GM18502 (cell line): ENCODE measurements at regions not wholly inside any gene's neighbourhood (a gene's known extent, or its start where the extent isn't known, plus 50 kb on each side); places are given as distances from the start of the nearest gene placed in this dataset.

Source experiments
- ATAC-seq: cut with Tn5 transposase; IDR thresholded peaks from one replicate; pipeline ENCODE4 v1.9.1; 2021; ENCODE audit warnings: mild to moderate bottlenecking; ENCODE audit not compliant: unreplicated experiment, poor library complexity

DNA sequence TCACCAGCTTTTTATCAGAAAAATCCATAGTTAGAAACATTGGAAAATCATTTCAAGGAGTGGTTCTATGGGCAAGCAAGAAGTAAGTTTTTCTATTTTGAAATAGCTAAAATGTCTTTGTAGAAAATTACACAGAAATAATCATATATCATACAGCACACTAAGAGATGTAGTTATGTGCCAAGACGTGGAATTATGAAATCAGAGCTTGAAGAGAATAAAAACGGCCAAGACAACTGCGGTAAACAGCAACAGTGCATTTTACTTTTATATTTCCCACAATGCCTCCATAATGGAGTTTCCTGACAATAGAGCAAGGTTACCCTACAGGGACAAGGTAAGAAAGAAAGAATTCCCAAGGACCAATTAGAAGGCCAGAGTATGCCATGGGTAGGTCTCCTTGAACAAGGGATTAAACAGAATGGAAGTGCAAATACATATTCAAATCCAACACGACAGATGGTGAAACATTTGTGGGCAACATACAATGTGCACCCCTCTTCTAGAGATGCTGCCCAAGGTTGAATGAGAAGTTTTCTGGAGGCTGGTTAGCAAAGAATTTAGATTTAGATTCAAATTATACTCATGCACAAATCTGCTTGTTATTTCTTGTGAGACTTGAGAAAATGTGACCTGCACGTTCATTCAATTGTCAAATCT lies 76.1 kb upstream of the BTG1 start:
- no peak for ATAC-seq

DNA sequence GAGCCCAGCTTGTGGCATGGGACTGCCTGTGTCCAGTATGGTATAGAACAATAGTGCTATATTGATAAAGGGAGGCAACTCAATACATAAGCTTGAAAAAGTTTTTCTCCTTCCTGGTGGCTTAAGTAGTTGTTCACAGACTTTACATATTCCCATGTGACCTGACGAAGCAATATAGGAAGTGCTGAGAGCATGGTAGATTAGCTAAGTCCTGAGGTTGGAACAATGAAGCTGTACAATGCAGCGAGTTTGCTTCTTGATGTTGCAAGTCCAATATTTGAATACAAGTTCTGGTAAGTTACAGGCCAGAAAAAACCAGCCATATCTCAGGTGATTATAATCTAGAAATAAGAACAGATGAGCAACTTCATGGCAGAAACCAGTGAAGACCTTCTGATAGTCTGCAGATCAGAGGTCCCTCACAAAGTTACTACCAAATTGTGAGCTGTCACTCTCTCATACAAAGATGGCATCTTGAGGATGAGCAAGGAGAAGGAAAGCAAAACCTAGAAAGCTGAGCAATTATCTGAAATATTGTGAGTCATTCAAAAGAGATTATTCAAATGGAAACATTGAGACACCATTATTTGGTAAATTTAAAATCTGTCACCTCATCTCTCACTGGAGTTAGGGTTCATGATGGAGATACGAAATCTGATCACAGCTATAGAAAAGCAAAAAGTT lies 72.9 kb upstream of the BTG1 start:
- no peak for ATAC-seq

DNA sequence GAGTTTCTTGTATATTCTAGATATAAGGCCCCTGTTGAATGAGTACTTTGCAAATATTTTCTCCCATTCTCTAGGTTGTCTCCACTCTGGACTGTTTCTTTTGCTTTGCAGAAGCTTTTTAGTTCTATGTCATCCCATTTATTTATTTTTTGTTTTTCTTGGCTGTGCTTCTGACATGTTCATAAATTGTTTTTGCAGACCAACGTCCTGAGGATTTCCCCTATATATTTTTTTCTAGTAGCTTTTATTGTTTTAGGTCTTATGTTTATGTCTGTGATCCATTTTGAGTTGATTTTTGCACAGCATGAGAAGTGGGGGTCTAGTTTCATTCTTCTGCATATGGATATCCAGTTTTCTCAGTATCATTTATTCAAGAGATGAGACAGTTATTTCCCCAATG lies 70.4 kb upstream of the BTG1 start:
- no peak for ATAC-seq

DNA sequence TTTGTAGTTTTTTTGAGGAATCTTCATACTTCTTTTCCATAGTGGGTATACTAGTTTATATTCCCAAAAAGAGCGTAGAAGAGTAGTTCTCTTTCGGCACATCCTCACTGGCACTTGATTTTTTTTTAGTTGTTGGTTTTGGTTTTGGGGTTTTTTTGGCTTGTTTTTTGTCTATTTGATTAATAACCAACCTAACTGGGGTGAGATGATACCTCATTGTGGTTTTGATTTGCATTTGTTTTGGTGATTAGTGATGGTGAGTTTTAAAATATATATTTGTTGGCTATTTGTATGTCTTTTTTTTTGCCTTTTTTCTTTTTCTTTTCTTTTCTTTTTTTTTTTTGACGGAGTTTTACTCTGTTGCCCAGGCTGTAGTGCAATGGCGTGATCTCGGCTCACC lies 69.7 kb upstream of the BTG1 start:
- no peak for ATAC-seq

DNA sequence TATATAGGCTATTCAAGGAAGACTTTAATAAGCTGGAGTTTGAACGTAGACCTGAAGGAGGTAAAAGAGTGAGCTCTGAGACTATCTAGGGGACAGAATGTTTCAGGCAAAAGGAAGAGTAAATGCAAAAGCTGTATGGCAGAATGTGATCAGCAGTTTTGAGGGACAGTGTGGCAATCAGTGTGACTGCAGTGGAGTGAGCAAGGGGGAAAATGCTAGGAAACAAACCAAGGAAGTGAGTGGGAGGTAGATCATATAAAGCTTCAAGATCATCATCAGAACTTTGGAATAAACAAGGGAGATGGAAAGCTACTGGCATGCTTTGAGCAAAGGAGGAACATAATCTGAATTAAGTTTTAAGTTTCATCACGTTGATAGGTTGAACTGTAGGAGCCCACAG lies 67.5 kb upstream of the BTG1 start:
- ATAC-seq, result no peak

DNA sequence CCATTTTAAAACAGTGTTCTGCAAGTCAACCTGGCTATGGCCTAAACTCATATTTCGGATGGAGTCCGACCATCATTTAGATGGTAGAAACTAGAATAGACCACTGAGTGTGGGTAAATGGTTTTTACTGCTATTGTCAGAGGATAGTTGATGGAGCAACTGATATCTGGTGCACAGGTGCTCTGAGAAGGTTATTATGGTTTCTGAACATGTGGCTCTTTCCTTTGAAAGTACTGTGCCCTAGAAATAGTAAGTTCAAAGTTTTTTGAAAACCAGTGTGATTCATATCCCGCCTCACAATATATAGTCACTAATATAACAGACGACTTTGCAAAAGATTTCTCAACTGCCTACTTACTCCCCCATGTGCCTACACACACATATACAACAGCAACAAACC lies 64.4 kb upstream of the BTG1 start:
- ATAC-seq, result peak; percentile 69

DNA sequence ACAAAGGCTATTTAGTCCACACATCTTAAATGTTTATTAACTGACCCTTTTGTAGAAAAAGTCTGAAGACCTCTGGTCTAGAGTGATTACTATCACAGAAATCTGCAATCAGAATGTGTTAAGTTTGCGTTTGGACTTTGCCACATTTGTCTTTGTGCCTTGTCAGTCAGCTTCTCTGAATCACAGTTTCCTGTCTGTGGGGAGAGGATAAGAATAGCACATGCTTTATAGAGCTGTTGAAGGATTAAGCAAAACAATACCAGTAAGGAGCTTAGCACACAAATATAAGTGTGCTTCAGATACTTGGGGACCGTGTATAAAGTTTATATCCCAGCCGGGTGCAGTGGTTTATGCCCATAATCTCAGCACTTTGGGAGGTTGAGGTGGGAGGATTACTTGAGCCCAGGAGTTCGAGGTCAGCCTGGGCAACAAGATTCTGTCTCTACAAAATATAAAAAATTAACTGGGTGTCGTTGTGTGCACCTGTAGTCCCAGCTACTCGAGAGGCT lies 63.0 kb upstream of the BTG1 start:
- ATAC-seq, result peak; percentile 71

DNA sequence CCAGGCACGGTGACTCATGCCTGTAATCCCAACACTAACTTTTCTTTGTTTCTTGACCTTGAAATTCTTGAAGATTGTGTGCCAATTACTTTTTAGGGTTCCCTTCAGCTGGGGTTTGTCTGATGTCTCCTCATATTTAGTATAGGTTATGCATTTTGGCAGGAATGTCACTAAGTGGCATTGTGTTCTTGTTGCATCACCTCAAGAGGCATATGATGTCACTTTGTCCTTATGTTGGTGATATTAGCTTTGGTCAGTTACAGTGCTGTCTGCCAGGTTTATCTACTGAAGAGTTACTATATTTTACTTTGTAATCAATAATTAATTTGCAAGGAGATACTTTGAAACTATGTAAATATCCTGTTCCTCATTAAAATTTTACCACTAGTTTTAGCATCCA lies 61.0 kb upstream of the BTG1 start:
- no peak for ATAC-seq

DNA sequence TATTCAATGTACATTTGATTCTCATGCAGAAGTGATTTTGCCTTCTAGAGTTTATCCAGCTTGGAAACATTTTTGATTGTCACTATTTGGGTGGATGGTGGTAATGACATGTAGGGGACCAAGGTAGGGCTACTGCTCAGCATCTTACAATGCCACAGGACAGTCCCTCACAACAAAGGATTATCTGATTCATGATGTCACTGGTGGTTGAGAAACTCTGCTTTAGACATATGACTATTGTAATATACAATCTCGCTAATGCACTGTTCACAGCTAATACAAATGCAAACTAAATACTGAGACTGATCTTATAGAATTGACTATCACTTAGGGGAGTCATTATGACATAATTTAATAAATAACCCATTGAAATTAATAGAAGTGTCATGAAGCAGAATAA lies 60.4 kb upstream of the BTG1 start:
- ATAC-seq, result no peak

DNA sequence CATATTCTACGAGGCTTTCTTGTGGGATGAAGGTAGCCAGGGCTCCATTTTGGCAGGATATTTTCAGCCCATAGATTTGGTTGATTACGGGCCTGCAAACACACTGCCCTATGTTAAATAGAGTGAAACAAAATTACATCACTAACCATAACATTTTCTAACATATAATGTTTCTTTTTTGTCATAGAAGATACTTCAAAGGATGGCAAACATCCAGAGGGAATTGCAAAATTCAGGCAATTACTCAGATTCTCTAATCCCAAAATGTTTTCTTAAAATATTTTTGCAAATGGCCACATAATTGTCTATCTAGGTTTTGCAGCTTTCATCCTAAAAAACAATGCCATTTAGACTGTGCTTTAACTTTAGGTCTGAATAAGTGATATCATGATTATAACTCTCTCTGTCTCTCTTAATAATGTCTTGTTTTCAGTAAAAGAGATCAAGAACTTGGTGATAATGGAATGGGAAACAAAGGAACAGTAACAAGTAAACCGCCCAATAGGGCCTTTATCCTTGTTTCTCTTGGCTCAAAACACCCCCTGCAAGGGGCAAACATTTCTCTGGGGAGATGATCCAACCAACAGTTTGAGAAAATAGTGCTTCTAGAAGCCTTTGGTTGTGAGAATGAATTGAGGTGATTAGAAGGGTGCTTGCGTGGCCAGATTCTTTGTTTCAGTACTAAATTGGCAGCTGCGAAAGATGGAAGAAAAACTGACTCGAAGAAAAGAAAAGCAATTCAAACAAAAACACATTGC lies 54.4 kb upstream of the BTG1 start:
- ATAC-seq, result no peak

DNA sequence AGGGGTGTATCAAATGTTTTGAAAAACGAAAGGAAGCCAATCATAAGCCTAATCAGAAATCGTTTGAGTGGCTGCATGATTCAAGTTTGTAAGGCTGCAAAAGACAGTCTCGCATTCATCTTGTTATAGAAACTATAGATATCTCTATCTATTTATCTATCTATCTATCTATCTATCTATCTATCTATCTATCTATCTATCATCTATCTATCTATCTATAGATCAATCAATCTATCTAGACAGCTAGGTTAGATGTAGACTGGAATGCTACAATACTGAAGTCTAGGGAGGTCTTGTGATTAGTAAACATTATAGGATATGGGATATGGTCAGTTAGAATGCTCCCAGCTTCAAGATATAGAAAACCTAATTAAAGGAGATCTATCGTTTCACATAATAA lies 52.2 kb upstream of the BTG1 start:
- no peak for ATAC-seq

DNA sequence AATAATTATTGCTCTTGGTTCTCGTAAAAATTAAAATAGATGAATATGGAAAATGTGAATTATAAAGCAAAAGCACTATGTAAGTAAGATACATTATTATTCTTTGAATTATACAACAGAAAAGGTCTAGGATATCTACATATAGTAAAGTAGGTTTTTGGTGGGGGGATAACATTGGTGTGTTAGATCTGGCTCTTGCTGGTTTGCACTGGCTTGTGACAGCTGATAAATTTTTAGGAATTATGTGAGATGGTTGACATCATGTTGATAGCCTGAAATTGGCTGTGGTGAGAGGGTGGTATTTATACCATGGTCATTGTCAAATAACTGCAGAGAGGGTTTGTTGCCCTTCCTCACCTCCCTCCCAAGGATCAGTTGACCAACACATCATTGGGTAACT lies 50.7 kb upstream of the BTG1 start:
- ATAC-seq, result no peak
